Left ventricle myocardium inferior (tissue), 1 donor: ENCODE measurements at regions not wholly inside any gene's neighbourhood (a gene's known extent, or its start where the extent isn't known, plus 50 kb on each side); places are given as distances from the start of the nearest gene placed in this dataset.

ENCODE experiments used
- DNase-seq: peaks from one replicate; pipeline ENCODE4 v3.0.0-alpha.2; 2020
- H3K27ac ChIP-seq: fragments of 200-600 bp; replicated peaks from 2 replicates; pipeline ENCODE4 v1.8.0; 2021
- H3K27me3 ChIP-seq: fragments of 200-600 bp; 2 replicates; pipeline ENCODE4 v1.8.0; 2021; ENCODE audit warnings: low read depth
- H3K36me3 ChIP-seq: fragments of 200-600 bp; 2 replicates; pipeline ENCODE4 v1.8.0; 2021
- H3K4me1 ChIP-seq: fragments of 200-600 bp; 2 replicates; pipeline ENCODE4 v1.8.0; 2021
- H3K4me3 ChIP-seq: fragments of 200-600 bp; 2 replicates; pipeline ENCODE4 v1.8.0; 2021; ENCODE audit warnings: mild to moderate bottlenecking, moderate library complexity
- H3K9me3 ChIP-seq: fragments of 200-600 bp; replicated peaks from 2 replicates; pipeline ENCODE4 v1.8.0; 2021
- intact Hi-C: fragments of 100-400 bp; cut with micrococcal nuclease; formaldehyde crosslinking; loops from one replicate; pipeline ENCODE4 v1.11.0; 2022
- TF ChIP-seq, protein P1 (sequence below): fragments of 200-600 bp; IDR thresholded peaks from 2 replicates; pipeline ENCODE4 v1.8.0; 2021; ENCODE audit warnings: antibody characterized with exemption, mild to moderate bottlenecking, borderline replicate concordance
- donor health status: DM: no; HTN: yes; CAD: no; lungs with severe emphysema.

DNA sequence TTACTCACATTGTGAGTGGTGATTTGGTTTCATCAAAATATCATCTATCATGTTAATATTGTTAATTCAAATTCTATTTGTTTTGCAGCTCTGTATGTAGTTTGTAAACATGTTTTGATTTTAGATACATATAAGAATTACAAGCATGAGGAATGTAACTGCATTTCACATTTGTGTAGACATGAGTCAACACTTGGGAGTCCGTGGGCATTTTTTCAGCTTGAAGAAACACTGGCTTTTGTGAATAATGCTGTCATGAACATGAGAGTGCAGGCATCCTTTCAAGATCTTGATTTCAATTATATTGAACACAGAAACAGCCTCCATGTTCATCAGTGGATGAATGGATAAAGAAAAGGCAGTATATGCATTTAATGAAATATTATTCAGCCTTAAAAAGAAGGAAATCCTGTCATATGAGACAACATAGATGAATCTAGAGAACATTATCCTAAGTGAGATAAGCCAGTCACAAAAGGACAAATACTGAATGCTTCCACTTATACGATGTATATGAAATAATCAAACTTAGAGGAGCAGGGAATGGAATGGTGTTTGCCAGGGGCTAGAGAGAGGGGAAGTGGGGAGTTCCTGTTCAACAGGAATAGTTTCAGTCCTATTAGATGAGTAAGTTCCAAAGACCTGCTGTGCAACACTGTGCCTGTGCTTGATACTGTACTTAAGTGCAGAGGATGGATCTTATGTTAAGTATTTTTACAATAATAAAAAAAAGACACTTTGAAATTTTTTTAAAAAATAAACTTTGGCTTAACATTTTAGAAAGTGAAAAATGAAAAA lies 194.9 kb downstream of the LRATD1 start:
- Histone ChIP-seq H3K4me1 (no peaks in the 10 kb centered on the region), H3K27me3 (no peaks in the 10 kb centered on the region), H3K36me3 (no peaks in the 10 kb centered on the region), H3K9me3 (no peaks in the 10 kb centered on the region), H3K4me3 (no peak overlapping the region), H3K27ac (no peak overlapping the region)
- TF ChIP-seq, protein P1, sequence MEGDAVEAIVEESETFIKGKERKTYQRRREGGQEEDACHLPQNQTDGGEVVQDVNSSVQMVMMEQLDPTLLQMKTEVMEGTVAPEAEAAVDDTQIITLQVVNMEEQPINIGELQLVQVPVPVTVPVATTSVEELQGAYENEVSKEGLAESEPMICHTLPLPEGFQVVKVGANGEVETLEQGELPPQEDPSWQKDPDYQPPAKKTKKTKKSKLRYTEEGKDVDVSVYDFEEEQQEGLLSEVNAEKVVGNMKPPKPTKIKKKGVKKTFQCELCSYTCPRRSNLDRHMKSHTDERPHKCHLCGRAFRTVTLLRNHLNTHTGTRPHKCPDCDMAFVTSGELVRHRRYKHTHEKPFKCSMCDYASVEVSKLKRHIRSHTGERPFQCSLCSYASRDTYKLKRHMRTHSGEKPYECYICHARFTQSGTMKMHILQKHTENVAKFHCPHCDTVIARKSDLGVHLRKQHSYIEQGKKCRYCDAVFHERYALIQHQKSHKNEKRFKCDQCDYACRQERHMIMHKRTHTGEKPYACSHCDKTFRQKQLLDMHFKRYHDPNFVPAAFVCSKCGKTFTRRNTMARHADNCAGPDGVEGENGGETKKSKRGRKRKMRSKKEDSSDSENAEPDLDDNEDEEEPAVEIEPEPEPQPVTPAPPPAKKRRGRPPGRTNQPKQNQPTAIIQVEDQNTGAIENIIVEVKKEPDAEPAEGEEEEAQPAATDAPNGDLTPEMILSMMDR = no peak
- no peak for DNase-seq
- intact Hi-C loops = no loop called here

DNA sequence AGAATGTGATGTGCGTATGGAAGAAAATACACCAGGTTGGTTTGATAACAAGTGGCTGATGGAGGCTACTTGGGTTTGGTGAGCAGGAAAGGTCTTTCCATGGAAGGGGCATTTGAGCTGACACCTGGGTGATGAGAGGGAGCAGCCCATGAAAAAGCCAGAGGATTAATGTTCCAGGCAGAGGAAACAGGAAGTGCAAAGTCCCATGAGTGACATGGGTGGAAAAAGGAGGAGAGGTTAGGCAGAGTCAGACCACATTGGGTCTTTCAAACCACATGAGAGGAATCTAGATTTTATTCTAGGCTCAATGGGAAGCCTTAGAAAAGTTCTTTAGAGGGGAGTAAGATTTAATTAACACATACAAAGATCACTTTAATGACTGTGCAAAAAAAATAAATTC lies 195.7 kb downstream of the LRATD1 start:
- no peaks in the 10 kb centered on the region for H3K27me3 ChIP-seq
- no peak for DNase-seq
- TF ChIP-seq, protein P1 = no peak
- no peak overlapping the region for H3K4me3 ChIP-seq
- H3K9me3 ChIP-seq = no peaks in the 10 kb centered on the region
- intact Hi-C loops = no loop called here
- H3K27ac ChIP-seq = no peak overlapping the region
- no peaks in the 10 kb centered on the region for H3K4me1 ChIP-seq
- H3K36me3 ChIP-seq = no peaks in the 10 kb centered on the region

DNA sequence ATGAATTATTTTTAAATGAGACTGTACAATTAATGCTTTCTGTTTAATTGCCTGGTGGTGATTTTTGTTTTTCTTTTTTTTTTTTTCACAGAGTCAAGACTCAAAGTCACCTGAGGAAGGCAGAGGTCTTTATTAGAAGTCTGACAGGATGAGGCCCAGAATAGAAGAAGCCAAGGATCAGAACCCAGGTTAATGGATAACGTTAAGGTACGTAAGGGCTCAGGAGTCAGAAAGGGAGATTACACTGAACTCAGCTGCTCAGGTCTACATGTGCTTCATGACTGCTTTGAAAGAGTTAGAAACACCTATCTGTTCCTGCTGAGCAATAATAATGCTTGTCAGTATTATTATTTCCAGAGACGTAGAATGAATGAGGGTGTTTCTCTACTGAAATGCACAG lies 196.5 kb downstream of the LRATD1 start:
- intact Hi-C loops = no loop called here
- no peak for DNase-seq
- H3K4me3 ChIP-seq = no peak overlapping the region
- no peaks in the 10 kb centered on the region for H3K4me1 ChIP-seq
- H3K27me3 ChIP-seq = no peaks in the 10 kb centered on the region
- TF ChIP-seq, protein P1 = no peak
- H3K9me3 ChIP-seq = no peaks in the 10 kb centered on the region
- no peak overlapping the region for H3K27ac ChIP-seq
- H3K36me3 ChIP-seq = no peaks in the 10 kb centered on the region

DNA sequence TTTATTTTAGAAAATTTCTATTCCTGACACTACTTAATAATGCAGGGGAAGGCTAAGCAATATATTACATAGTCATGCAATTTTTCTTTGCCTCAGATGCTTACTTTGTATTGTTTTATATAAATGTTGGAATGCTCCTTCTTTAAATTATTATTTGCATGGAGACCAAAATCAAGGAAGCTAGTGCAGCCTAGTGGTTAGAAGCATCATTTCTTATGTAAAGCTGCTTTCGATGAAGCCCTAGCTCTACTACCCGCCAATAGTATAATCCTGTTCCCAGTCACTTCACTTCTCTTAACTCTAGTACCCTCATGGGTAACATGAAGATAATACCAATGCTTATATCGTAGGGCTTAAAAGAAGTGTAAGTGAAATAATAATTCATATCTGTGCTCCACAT lies 198.9 kb downstream of the LRATD1 start:
- H3K4me1 ChIP-seq = no peaks in the 10 kb centered on the region
- intact Hi-C loops = no loop called here
- H3K27me3 ChIP-seq = no peaks in the 10 kb centered on the region
- H3K27ac ChIP-seq = no peak overlapping the region
- H3K4me3 ChIP-seq = no peak overlapping the region
- DNase-seq = no peak
- H3K9me3 ChIP-seq = peaks cover 10% of the 10 kb centered on the region
- TF ChIP-seq, protein P1 = no peak
- H3K36me3 ChIP-seq = no peaks in the 10 kb centered on the region

DNA sequence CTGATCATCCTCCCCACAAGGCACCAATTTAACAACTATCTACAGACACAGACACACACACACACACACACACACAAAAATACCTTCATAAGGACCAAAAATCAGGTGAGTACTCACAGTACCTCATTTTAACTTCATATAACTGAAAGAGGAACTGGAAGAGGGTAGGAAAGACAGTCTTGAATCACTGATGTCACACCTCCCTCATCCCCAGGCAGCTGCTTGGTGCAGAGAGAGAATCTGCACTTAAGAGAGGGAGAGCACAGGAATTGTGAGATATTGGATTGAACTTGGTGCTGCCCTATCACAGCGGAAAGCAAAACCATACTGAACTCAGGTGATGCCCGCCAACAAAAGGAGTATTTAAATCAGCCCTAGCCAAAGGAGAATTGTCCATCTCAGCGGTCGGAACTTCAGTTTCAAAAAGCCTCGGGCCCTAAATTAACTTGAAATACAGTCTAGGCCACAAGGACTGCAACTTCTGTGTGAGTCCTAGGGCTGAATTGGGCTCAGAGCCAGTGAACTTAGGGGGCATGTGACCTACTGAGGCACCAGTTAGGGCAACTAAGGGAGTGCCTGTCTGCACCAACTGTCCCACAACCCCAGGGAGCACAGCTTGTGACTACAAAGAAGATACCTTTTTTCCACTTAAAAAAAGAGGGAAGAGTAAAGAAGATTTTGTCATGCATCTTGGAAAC lies 211.1 kb downstream of the LRATD1 start:
- peaks cover 34% of the 10 kb centered on the region for H3K9me3 ChIP-seq
- TF ChIP-seq, protein P1 = no peak
- no peaks in the 10 kb centered on the region for H3K36me3 ChIP-seq

More for the DNA sequence above, 211.1 kb downstream of the LRATD1 start:
- H3K27me3 ChIP-seq = no peaks in the 10 kb centered on the region
- intact Hi-C loops = no loop called here
- DNase-seq = no peak
- no peak overlapping the region for H3K27ac ChIP-seq
- no peak overlapping the region for H3K4me3 ChIP-seq
- no peaks in the 10 kb centered on the region for H3K4me1 ChIP-seq
